SK-N-SH treated with all-trans-retinoic acid at 6 μM for 48 hours (cell line): ENCODE measurements at regions not wholly inside any gene's neighbourhood (a gene's known extent, or its start where the extent isn't known, plus 50 kb on each side); places are given as distances from the start of the nearest gene placed in this dataset.

Experiments used
- TOX ChIP-seq: fragments of 250-450 bp; sonication (Bioruptor Pico); IDR thresholded peaks from 2 replicates; pipeline ENCODE4 v1.8.0; 2021; ENCODE audit warnings: mild to moderate bottlenecking, moderate library complexity, borderline replicate concordance
- TSHZ2 ChIP-seq: fragments of 250-450 bp; sonication (Bioruptor Pico); IDR thresholded peaks from 2 replicates; pipeline ENCODE4 v1.5.0; 2020; ENCODE audit warnings: mild to moderate bottlenecking, moderate library complexity
- ZC3H10 ChIP-seq: fragments of 250-450 bp; sonication (Bioruptor Pico); IDR thresholded peaks from 2 replicates; pipeline ENCODE4 v1.5.1; 2021; ENCODE audit warnings: mild to moderate bottlenecking, moderate library complexity
- ZFP3 ChIP-seq: fragments of 250-450 bp; sonication (Bioruptor Pico); IDR thresholded peaks from 2 replicates; pipeline ENCODE4 v1.5.0; 2020; ENCODE audit warnings: mild to moderate bottlenecking, moderate library complexity
- ZNF565 ChIP-seq: fragments of 450-650 bp; formaldehyde crosslinking; conservative IDR thresholded peaks from 2 replicates; pipeline ENCODE4 v1.5.0; 2020; ENCODE audit warnings: low read depth, mild to moderate bottlenecking, moderate library complexity
- TF ChIP-seq, protein P1 (sequence below): fragments of 250-450 bp; sonication (Bioruptor Pico); IDR thresholded peaks from 2 replicates; pipeline ENCODE4 v1.8.0; 2020; ENCODE audit warnings: mild to moderate bottlenecking, moderate library complexity, borderline replicate concordance
- TF ChIP-seq, protein P2 (sequence below): fragments of 250-450 bp; sonication (Bioruptor Pico); IDR thresholded peaks from 2 replicates; pipeline ENCODE4 v1.5.1; 2020; ENCODE audit warnings: low read depth, mild to moderate bottlenecking, moderate library complexity

DNA sequence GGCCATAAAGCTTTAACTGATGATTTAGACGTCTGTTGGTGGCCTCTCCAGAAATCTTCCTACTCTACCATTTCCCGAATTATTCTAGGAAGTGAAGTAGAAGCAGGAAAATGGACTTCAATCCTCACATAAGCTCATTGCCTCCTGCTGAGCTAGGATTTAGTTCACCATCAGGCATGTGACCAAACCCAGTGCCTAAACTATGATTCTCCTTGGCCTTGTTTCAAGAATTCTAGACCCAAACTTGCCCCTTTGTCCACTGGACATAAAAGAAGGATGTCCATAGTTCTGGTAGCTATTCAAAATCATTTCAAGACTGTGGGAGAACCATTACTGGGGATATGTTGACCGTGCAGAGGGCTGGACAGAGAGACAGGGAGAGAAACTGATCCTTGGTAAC lies 105.8 kb downstream of the C12orf50 start:
- TF ChIP-seq ZFP3 (CRISPR knock-in tag) (no peak), TOX (CRISPR knock-in tag) (no peak), ZNF565 (CRISPR knock-in tag) (no peak), TSHZ2 (CRISPR knock-in tag) (no peak), ZC3H10 (CRISPR knock-in tag) (no peak)
- TF ChIP-seq, protein P1, sequence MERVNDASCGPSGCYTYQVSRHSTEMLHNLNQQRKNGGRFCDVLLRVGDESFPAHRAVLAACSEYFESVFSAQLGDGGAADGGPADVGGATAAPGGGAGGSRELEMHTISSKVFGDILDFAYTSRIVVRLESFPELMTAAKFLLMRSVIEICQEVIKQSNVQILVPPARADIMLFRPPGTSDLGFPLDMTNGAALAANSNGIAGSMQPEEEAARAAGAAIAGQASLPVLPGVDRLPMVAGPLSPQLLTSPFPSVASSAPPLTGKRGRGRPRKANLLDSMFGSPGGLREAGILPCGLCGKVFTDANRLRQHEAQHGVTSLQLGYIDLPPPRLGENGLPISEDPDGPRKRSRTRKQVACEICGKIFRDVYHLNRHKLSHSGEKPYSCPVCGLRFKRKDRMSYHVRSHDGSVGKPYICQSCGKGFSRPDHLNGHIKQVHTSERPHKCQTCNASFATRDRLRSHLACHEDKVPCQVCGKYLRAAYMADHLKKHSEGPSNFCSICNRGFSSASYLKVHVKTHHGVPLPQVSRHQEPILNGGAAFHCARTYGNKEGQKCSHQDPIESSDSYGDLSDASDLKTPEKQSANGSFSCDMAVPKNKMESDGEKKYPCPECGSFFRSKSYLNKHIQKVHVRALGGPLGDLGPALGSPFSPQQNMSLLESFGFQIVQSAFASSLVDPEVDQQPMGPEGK (CRISPR knock-in tag), result no peak
- TF ChIP-seq, protein P2, sequence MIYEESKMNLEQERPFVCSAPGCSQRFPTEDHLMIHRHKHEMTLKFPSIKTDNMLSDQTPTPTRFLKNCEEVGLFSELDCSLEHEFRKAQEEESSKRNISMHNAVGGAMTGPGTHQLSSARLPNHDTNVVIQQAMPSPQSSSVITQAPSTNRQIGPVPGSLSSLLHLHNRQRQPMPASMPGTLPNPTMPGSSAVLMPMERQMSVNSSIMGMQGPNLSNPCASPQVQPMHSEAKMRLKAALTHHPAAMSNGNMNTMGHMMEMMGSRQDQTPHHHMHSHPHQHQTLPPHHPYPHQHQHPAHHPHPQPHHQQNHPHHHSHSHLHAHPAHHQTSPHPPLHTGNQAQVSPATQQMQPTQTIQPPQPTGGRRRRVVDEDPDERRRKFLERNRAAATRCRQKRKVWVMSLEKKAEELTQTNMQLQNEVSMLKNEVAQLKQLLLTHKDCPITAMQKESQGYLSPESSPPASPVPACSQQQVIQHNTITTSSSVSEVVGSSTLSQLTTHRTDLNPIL, result no peak
